Stimulated activated CD4-positive, alpha-beta T cell treated with anti-CD3 and anti-CD28 coated beads, Interleukin-2, amount 100 ng/mL, for 24 hours (primary cell): ENCODE measurements at regions not wholly inside any gene's neighbourhood (a gene's known extent, or its start where the extent isn't known, plus 50 kb on each side); places are given as distances from the start of the nearest gene placed in this dataset.

Source experiments
- DNase-seq, 2 donors: peaks; one replicate each; pipeline ENCODE4 v3.0.0-alpha.2; 2020

DNA sequence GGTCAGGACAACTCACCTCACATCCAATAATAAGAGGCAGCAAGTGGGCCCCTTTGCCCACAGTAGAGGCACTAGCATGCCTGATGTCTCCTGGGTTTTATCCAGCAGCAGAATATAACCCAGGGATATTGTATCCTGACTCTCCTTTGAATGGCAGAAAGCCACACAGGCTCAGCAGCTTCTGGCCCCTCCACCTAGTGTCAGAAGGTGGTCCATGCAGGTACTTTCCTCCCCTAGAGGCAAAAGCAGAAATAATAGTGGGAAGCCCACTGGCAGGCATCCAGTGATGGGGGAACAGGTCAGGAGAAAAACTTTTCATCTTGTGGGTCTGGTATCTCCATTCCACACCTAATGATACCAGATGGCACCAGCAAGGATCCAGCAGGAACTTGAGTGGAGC, 75.5 kb upstream of the IRS4 start:
- DNase-seq: no peak

DNA sequence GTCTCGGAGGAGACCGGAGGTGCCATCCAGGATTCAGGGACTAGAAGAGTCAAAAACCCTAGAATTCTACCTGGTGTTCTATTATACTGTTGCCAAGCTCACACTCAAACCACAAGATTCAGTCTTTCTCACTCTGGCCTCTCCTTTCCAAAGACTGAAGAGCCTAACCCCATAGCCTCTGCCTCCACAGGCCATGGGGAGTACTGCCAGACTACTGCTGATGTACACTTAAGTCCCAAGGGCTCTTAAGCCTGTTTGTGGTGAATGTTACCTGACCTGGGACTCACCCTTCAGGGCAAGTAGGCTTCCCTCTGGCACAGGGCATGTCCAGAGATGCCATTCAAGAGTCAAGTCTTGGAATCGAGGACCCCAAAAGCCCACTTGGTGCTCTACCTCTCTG, 58.9 kb upstream of the IRS4 start:
- no peak for DNase-seq
